ENCODE measurements at regions not wholly inside any gene's neighbourhood (a gene's known extent, or its start where the extent isn't known, plus 50 kb on each side); places are given as distances from the start of the nearest gene placed in this dataset.
"Not testable (repeated sequence)": the region's sequence is repeated elsewhere in the genome, so short reads cannot be mapped to it uniquely, and the experiment has no call there.

DNA sequence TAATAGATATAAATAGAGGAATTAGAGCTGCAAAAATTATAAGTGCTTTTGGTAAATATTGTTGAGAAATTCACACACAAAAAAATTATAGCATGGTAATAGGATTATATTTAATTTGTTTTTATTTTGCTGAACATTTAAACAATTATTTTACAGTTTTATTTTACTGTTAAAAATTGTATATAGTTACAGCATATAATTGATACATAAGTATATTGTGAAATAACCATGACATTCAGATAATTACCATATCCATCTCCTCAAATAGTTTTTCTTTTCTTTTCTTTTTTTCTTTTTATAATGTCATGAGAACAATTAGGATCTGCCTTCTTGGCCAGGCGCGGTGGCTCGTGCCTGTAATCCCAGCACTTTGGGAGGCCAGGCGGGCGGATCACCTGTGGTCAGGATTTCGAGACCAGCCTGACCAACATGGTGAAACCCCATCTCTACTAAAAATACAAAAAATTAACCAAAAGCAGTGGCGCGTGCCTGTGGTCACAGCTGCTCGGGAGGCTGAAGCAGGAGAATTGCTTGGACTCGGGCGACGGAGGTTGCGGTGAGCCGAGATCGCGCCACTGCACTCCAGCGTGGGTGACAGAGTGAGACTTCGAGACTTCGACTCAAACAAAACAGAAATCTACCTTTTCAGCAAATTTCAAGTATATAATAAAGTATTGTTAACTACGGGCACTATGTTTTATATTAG is 654.2 kb downstream of the TENT5A start:
- Histone ChIP-seq H3K9me3 (no peaks in the 10 kb centered on the region), H3K4me1 (no peaks in the 10 kb centered on the region), H3K27ac (no peak overlapping the region), H3K27me3 (no peaks in the 10 kb centered on the region), H3K36me3 (no peaks in the 10 kb centered on the region), H3K4me3 (no peak overlapping the region)
- TF ChIP-seq, protein P1, sequence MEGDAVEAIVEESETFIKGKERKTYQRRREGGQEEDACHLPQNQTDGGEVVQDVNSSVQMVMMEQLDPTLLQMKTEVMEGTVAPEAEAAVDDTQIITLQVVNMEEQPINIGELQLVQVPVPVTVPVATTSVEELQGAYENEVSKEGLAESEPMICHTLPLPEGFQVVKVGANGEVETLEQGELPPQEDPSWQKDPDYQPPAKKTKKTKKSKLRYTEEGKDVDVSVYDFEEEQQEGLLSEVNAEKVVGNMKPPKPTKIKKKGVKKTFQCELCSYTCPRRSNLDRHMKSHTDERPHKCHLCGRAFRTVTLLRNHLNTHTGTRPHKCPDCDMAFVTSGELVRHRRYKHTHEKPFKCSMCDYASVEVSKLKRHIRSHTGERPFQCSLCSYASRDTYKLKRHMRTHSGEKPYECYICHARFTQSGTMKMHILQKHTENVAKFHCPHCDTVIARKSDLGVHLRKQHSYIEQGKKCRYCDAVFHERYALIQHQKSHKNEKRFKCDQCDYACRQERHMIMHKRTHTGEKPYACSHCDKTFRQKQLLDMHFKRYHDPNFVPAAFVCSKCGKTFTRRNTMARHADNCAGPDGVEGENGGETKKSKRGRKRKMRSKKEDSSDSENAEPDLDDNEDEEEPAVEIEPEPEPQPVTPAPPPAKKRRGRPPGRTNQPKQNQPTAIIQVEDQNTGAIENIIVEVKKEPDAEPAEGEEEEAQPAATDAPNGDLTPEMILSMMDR (IDR thresholded peaks at IDR 0.05 in 4 of 5, conservative IDR thresholded peaks at IDR 0.05 in 1 of 5) = no peak
- no peak for TF ChIP-seq POLR2A (IDR thresholded peaks at IDR 0.05)
- DNase-seq = no peak
- intact Hi-C loops (cut with DNase I; ENCODE audit: low total_unique reads) (no loop called here), in situ Hi-C loops (cut with MboI; ENCODE audit: low sequenced_read_pairs in 4 of 4) (no loop called here)
- no peak for ATAC-seq

DNA sequence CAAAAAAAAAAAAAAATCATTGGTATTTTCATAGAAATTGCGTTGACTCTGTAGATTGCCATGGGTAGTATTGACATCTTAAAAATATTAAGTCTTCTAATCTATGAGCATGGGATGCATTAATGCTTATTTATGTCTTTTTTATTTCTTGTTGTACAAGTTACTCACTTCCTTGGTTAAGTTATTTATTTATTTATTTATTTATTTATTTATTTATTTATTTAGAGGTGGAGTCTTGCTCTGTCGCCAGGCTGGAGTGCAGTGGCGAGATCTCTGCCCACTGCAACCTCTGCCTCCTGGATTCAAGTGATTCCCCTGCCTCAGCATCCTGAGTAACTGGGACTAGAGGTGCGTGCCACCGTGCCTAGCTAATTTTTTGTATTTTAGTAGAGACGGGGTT is 656.0 kb downstream of the TENT5A start:
- H3K4me1 ChIP-seq; H3K27ac ChIP-seq; in situ Hi-C loops (cut with MboI; ENCODE audit: low sequenced_read_pairs in 4 of 4); intact Hi-C loops (cut with DNase I; ENCODE audit: low total_unique reads); H3K36me3 ChIP-seq; DNase-seq; ATAC-seq; H3K9me3 ChIP-seq; H3K27me3 ChIP-seq; H3K4me3 ChIP-seq: not testable (repeated sequence)

GRCh38 chr6:81093051-81093450 is 659.4 kb downstream of the TENT5A start:
- intact Hi-C loops (cut with DNase I; ENCODE audit: low total_unique reads) = no loop called here
- no peak for TF ChIP-seq POLR2A (IDR thresholded peaks at IDR 0.05)
- TF ChIP-seq, protein P1 (IDR thresholded peaks at IDR 0.05 in 4 of 5, conservative IDR thresholded peaks at IDR 0.05 in 1 of 5) = no peak
- no peak for DNase-seq
- H3K27me3 ChIP-seq = no peaks in the 10 kb centered on the region
- no peaks in the 10 kb centered on the region for H3K4me1 ChIP-seq
- ATAC-seq = no peak
- H3K27ac ChIP-seq = no peak overlapping the region
- H3K36me3 ChIP-seq = no peaks in the 10 kb centered on the region
- no peak overlapping the region for H3K4me3 ChIP-seq
- no peaks in the 10 kb centered on the region for H3K9me3 ChIP-seq
- in situ Hi-C loops (cut with MboI; ENCODE audit: low sequenced_read_pairs in 4 of 4) = no loop called here

- TF ChIP-seq, protein P1 (IDR thresholded peaks at IDR 0.05 in 4 of 5, conservative IDR thresholded peaks at IDR 0.05 in 1 of 5) = no peak
- TF ChIP-seq POLR2A (IDR thresholded peaks at IDR 0.05) = no peak
- in situ Hi-C loops (cut with MboI; ENCODE audit: low sequenced_read_pairs in 4 of 4) (no loop called here), intact Hi-C loops (cut with DNase I; ENCODE audit: low total_unique reads) (no loop called here)
- no peak overlapping the region for H3K27ac ChIP-seq
- H3K36me3 ChIP-seq = no peaks in the 10 kb centered on the region
- H3K9me3 ChIP-seq = no peaks in the 10 kb centered on the region
- ATAC-seq (peak; percentile 49 to 61), DNase-seq (no peak)
- H3K4me3 ChIP-seq = no peak overlapping the region
- no peaks in the 10 kb centered on the region for H3K27me3 ChIP-seq
- no peaks in the 10 kb centered on the region for H3K4me1 ChIP-seq
Measured at GRCh38 chr6:81088145-81088544, 664.3 kb downstream of the TENT5A start.

- ATAC-seq (peak; percentile 76 to 79), DNase-seq (no peak)
- Histone ChIP-seq H3K36me3 (no peaks in the 10 kb centered on the region), H3K4me1 (no peaks in the 10 kb centered on the region), H3K27me3 (no peaks in the 10 kb centered on the region), H3K4me3 (no peak overlapping the region), H3K27ac (peak overlapping the region in 2 of 4 donors; percentile 8 to 36), H3K9me3 (no peaks in the 10 kb centered on the region)
- intact Hi-C loops (cut with DNase I; ENCODE audit: low total_unique reads) = no loop called here
- in situ Hi-C loops (cut with MboI; ENCODE audit: low sequenced_read_pairs in 4 of 4) = no loop called here
- TF ChIP-seq, protein P1 (IDR thresholded peaks at IDR 0.05 in 4 of 5, conservative IDR thresholded peaks at IDR 0.05 in 1 of 5) = no peak
- no peak for TF ChIP-seq POLR2A (IDR thresholded peaks at IDR 0.05)
Measured at GRCh38 chr6:81086991-81087390, 665.5 kb downstream of the TENT5A start.

All from gastrocnemius medialis (tissue), 4 donors.